Peyer's patch (tissue), 4 donors: ENCODE measurements at regions not wholly inside any gene's neighbourhood (a gene's known extent, or its start where the extent isn't known, plus 50 kb on each side); places are given as distances from the start of the nearest gene placed in this dataset.

Experiments
- CTCF ChIP-seq, 6 experiments: fragments of 450-650 bp in 4 of 6; fragments of 200-600 bp in 2 of 6; sonication (generic) in 1 of 6; IDR thresholded peaks; one replicate each; pipeline ENCODE4 v1.5.1; 2017 to 2019; ENCODE audit warnings: antibody characterized with exemption in 6 of 6, mild to moderate bottlenecking in 3 of 6, moderate library complexity in 1 of 6
- POLR2A ChIP-seq, 2 donors: fragments of 450-650 bp; IDR thresholded peaks; one replicate each; pipeline ENCODE4 v1.5.1; 2017; ENCODE audit warnings: antibody characterized with exemption in 2 of 2, mild to moderate bottlenecking in 2 of 2, moderate library complexity in 2 of 2

- TF ChIP-seq CTCF (IDR thresholded peaks at IDR 0.05) (no peak), POLR2A (IDR thresholded peaks at IDR 0.05) (no peak)
Observed at GRCh38 chr9:87108661-87109060, 161.4 kb upstream of the GAS1 start.
